GM18861 (cell line): ENCODE measurements at regions not wholly inside any gene's neighbourhood (a gene's known extent, or its start where the extent isn't known, plus 50 kb on each side); places are given as distances from the start of the nearest gene placed in this dataset.
A peak's percentile ranks its signal among the peaks of the same experiment; 100 is the strongest.

ENCODE experiments used
- ATAC-seq: cut with Tn5 transposase; IDR thresholded peaks from one replicate; pipeline ENCODE4 v1.9.1; 2021; ENCODE audit not compliant: unreplicated experiment

DNA sequence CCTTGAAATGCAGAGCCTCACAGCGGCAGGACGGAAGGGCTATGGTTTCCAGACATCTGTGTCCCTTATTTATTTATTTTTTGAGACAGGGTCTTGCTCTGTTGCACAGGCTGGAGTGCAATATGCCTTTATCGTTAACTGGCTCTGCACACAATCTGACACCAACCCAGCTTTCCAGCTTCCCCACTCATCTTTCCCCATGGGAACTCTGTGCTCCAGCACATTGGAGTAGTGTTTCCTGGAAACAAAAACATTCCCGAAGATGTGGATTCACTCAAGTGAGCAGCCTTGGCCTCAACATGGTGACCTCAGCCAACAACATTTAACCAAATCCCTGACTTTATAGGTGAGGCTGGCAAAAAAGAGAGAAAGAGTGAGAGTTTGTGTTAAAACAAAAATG lies 307.1 kb downstream of the TMEM114 start:
- no peak for ATAC-seq

DNA sequence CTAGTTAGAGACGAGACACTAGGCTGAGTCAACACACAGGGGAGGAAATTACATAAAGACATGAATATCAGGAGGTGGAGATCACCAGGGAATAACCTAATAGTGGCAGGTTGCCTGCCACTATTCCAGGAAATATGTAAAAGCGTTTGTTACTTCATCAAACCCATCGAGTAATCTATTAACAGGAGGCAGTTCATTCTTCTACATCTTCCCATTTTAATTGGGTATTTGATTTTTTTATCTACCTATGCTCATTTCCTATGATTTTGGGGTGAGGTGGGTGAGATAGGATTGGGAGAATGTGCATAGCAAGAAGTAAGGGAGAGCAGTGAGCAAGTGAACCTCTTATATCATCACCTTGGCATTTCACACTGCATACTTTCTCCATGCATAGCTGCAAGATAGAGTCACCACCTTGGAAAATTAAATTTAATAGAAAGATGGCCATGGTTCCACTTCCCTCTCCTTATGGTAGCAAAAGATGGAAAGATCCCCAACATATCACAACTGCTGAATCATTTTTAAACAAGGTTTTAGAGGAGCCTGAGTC lies 312.2 kb downstream of the TMEM114 start:
- ATAC-seq = no peak

GRCh38 chr16:8271344-8271743 lies 319.0 kb downstream of the TMEM114 start:
- no peak for ATAC-seq

GRCh38 chr16:8262299-8262698 lies 328.0 kb downstream of the TMEM114 start:
- ATAC-seq = no peak

DNA sequence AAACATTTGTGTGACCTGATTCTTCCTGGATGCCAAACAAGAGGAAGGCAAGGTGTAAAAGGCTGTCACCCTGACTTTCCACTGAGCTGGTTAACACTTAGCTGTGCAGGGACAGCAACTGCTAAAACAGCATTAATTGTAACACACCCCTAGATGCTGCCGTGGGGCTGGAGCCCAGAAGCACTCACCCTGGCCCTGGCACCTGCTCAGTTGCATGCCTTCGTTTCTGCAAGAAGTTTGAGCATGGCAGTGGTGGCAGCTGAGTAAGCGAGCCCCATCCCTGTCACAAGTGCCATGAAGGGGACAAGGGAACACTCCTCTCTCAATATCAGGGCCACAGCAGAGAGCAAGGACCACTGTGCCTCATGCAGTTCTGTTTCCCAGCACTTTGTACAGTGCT lies 330.2 kb downstream of the TMEM114 start:
- ATAC-seq = no peak

DNA sequence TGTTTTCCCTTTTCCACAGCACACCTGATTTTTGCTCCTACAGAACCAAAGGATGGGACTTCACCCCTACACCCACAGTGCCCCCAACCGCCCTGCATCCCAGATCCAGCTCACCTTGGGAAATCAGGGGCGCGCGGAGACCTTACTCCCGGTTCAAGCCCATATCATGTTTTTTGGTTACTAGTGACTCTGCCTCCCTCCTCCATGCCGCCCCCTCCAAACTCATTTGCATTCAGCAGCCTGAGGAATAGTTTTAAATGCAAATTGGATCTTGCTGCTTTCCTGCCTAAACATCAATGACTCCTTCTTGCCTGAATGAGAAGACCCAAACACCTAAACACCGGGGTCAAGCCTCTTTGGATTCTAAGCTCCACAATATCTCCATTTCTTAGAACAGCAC lies 331.8 kb downstream of the TMEM114 start:
- no peak for ATAC-seq

DNA sequence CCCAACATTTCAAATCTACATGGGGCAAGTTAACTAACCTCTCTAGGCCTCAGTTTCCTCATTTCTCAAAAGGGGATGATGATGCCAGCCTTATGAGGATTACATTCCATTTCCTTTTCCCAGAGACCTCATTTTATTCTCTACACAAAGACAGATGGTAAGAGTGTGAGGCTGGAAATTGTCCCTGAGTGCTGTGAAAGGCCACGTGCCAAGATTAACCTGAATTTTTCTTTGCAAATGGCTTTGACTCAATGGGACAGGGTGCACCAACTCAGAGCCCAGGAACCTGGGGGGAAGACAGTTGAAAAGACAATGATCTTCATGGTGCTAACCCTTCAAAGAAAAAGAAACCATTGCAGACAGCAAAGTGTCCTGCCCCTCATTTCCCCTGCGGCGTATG lies 332.8 kb downstream of the TMEM114 start:
- no peak for ATAC-seq

GRCh38 chr16:8254405-8254804 lies 335.9 kb downstream of the TMEM114 start:
- ATAC-seq = no peak

- no peak for ATAC-seq
These were observed 336.6 kb downstream of the TMEM114 start for GRCh38 chr16:8253718-8254117.

DNA sequence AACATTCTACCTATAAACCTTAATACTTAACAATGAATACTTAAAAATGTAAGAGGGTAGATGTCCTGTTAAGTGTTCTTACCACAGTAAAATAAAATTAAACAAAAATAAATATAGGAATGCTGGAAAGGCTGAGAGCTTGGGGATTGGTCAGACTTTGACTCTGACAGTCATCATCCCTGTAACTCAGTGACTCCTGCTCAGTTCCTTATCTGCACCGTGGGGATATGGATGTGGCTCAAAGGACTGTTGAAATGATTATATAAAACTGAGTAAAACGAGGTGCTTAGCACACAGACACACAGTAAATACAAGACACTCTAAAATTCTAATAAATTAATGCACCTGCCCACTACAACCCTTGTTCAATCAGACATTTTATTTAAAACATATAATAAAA lies 338.6 kb downstream of the TMEM114 start:
- ATAC-seq = no peak

GRCh38 chr16:8251298-8251697 lies 339.0 kb downstream of the TMEM114 start:
- ATAC-seq = peak; percentile 62

DNA sequence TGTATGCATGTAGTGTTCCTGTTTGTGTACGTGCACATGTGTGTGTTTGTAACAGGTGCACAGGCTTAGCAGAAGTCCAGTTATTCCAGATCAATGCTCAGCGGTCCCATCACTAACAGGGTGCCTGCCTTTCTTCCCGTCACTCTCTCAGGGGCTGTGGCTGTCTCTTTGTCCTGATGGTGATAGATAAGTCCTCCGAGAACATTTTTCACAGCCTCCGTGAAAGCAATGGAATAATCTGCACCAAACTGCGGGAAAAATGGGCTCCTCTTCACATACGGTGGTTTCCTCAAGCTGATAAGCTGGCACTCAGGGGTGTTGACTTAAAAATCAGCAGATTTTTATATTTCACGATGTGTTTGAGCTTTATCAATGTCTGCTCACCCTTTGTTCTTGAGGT lies 342.3 kb downstream of the TMEM114 start:
- ATAC-seq = no peak

DNA sequence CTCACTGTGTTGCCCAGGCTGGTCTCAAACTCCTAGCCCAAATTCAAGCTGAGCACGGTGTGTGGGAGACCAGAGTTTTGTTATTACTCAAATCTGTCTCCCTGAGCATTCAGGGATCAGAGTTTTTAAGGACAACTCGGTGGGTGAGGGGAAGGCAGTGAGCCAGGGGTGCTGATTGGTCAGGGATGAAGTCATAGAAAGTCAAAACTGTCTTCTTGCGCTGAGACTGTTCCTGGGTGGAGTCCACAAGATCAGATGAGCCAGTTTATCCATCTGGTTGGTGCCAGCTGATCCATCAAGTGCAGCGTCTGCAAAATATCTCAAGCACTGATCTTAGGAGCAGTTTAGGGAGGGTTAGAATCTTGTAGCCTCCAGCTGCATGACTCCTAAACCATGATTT lies 346.3 kb downstream of the TMEM114 start:
- no peak for ATAC-seq

GRCh38 chr16:8241408-8241807 lies 348.9 kb downstream of the TMEM114 start:
- no peak for ATAC-seq

DNA sequence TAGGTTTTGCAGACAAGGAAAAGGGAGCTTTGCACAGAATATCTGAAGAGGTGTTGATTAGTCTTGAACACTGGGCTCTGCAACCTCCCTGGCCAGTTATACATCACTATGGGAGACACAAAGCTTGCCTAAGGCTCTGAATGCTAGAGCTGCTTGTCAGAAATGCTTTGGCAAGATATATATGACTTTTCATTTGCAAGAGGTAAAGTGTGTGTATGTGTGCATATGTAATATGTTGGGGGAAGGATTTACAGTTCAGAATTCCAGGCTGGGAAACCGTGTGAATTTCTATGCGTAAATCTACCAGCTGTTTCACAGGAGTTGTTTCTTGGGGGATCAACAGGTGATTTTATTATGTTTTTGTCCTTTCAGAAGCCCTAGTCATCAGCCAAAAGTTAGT lies 350.9 kb downstream of the TMEM114 start:
- no peak for ATAC-seq

- no peak for ATAC-seq
These were observed 352.9 kb downstream of the TMEM114 start for GRCh38 chr16:8237452-8237851.

GRCh38 chr16:8236816-8237215 lies 353.5 kb downstream of the TMEM114 start:
- ATAC-seq = no peak

- ATAC-seq = no peak
These were observed 359.8 kb downstream of the TMEM114 start for GRCh38 chr16:8230497-8230896.

DNA sequence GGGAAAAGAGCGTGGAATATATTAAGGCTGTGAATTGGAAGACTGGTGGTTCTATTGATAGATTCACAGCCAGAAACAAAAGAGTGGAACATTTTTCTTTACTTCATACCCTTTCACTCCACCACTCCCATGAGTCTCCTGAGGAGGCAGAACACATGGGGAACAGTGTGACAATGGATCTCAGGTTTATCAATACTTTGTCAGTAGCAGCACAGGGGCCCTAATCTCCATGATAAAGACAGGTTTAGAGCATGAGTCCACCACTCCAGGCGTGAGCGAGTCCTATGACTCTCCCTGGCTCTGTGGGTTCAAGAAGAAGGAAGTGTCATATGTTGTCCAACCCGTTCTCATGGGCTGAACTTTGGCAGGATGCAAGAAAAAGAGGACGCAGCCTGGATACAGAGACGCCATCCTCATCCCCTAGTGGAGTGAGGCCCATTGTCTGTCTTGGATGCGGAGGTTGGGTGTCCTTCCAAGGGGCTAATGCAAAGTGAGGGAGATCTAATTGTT lies 361.2 kb downstream of the TMEM114 start:
- ATAC-seq = no peak

GRCh38 chr16:8217201-8217600 lies 373.1 kb downstream of the TMEM114 start:
- ATAC-seq = no peak

DNA sequence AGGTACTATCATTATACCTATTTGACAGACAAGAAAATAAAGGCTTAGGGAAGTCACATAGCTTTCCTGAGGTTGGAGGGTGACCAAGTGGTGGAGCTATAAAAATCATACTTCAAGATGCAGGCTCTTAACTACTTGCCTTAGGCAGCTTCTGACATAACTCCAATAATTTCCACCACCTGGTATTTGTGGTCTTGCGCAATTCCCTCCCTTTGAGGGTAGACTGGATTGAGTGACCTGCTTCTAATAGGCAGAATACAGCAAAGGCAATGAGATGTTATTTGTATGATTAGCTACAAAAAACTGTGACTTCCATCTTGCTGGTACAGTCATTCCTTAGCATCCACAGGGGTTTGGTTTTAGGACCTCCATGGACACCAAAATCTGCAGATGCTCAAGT lies 385.5 kb downstream of the TMEM114 start:
- no peak for ATAC-seq

DNA sequence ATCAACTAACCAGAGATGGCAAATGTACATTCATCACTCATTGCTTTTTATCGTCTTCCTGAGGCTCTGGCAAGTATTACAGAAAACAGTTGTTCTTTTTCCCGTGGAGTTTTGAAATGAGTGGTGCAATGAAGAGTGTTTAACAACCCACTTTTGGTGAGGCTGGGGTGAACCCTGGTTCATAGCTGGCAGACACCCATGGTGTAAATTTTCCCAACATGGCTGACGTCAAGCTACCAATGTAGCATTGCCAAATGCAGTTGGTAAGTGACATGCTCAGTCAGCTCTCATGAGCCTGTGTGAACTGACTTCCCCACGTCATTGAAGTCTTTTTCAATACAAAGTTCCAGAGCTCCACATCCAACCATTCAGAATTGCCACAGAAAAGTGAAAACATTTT lies 386.2 kb downstream of the TMEM114 start:
- ATAC-seq = no peak

DNA sequence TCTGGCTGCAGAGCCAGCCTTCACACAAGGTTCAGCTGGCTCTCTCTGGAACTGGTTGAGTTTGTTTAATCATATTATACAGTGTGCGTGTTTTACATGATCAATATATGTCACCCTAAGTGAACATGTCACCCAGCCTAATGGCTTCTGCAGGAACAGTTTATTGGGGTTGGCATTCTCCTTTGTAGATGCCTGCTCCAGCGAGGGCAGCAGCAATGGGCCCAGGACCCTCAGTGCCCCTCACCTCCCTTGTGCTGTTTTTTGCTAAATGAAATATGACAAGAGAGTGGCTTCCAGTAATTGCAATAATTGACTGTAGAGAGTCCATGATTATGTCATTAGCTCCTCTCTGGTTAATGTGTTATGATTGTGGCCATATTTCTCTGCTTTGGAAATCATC lies 387.2 kb downstream of the TMEM114 start:
- ATAC-seq = no peak

- no peak for ATAC-seq
These were observed 389.5 kb downstream of the TMEM114 start for GRCh38 chr16:8200839-8201238.
